ENCODE measurements at regions not wholly inside any gene's neighbourhood (a gene's known extent, or its start where the extent isn't known, plus 50 kb on each side); places are given as distances from the start of the nearest gene placed in this dataset.

DNA sequence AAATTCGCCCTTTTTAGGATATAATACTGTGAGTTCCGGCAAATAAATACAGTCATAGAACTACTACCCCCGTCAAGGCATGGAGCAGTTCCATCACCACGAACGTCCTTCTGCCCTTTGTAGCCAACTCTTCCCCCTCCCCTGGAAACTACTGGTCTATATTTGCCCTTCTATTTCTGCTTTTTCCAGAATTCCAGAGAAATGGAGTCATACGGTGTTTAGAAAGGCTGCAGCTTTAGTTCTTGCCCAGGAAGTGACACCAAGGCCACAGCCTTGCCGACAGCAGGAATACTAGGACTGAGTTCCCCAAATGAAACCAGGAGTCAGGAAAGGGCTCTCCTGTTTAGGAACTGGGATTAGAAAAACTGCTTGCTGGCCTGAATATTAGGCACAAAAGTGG lies 291.2 kb downstream of the FAM43A start:
- no peak for DNase-seq (ENCODE audit: low read depth)
- TF ChIP-seq, protein P1, sequence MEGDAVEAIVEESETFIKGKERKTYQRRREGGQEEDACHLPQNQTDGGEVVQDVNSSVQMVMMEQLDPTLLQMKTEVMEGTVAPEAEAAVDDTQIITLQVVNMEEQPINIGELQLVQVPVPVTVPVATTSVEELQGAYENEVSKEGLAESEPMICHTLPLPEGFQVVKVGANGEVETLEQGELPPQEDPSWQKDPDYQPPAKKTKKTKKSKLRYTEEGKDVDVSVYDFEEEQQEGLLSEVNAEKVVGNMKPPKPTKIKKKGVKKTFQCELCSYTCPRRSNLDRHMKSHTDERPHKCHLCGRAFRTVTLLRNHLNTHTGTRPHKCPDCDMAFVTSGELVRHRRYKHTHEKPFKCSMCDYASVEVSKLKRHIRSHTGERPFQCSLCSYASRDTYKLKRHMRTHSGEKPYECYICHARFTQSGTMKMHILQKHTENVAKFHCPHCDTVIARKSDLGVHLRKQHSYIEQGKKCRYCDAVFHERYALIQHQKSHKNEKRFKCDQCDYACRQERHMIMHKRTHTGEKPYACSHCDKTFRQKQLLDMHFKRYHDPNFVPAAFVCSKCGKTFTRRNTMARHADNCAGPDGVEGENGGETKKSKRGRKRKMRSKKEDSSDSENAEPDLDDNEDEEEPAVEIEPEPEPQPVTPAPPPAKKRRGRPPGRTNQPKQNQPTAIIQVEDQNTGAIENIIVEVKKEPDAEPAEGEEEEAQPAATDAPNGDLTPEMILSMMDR (IDR thresholded peaks at IDR 0.05; ENCODE audit: insufficient read depth, low read depth, low read length, missing control alignments), result no peak
- H3K4me3 ChIP-seq (ENCODE audit: low read depth, low read length), result no peak overlapping the region

DNA sequence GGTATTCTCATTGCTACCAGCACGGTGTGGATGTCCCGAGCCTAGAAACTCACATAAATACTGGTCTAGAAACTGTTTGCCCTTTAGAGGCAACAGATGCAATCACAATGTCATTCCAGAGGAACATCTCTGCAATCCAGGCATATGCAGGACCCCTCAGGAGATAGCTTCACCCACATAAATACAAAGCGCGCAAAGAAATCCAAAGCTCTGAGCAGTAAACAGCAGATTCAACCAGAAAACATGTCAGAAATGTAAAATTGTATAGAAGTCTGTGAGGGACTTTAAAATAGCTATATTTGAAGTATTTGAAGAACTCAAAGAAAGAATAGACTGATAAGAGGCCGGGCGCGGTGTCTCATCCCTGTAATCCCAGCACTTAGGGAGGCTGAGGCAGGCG lies 291.7 kb downstream of the FAM43A start:
- DNase-seq (ENCODE audit: low read depth), result no peak
- TF ChIP-seq, protein P1 (IDR thresholded peaks at IDR 0.05; ENCODE audit: insufficient read depth, low read depth, low read length, missing control alignments), result no peak
- H3K4me3 ChIP-seq (ENCODE audit: low read depth, low read length), result no peak overlapping the region

DNA sequence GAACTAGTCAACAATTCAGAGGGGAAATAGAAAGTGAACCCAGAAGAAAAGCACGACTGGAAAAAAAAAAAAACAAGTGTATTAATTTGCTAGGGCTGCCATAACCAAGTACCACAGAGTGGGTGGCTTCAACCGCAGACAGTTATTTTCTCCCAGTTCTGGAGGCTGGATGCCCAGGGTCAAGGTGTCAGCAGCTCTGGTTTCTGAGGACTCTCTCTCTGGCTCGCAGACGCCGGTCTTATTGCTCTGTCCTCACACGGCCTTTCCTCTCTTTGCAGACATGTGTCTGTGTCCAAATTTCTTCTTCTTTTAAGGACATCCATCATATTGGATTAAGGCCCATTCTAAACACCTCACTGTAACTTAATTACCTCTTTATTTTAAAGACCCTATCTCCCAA lies 291.8 kb downstream of the XXYLT1 start:
- no peak overlapping the region for H3K4me3 ChIP-seq (ENCODE audit: low read depth, low read length)
- no peak for DNase-seq (ENCODE audit: low read depth)
- TF ChIP-seq, protein P1 (IDR thresholded peaks at IDR 0.05; ENCODE audit: insufficient read depth, low read depth, low read length, missing control alignments), result no peak

DNA sequence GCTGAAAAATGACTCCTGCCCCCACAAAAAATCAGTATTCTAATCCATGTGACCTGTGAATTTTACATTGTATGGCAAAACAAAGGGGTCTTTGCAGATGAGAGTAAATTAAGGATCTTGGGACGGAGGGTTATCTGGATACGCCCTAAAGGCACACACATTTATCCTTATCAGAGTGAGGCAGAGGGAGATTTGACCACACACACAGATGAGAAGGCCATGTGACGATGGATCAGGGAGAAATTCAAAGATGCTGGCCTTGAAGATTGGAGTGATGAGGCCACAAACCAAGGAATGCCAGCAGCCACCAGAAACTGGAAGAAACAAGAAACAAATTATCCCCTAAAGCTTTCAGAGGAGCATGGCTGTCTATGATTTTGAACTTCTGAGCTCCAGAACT lies 288.5 kb downstream of the XXYLT1 start:
- DNase-seq (ENCODE audit: low read depth), result no peak
- TF ChIP-seq, protein P1 (IDR thresholded peaks at IDR 0.05; ENCODE audit: insufficient read depth, low read depth, low read length, missing control alignments), result no peak
- H3K4me3 ChIP-seq (ENCODE audit: low read depth, low read length), result no peak overlapping the region

DNA sequence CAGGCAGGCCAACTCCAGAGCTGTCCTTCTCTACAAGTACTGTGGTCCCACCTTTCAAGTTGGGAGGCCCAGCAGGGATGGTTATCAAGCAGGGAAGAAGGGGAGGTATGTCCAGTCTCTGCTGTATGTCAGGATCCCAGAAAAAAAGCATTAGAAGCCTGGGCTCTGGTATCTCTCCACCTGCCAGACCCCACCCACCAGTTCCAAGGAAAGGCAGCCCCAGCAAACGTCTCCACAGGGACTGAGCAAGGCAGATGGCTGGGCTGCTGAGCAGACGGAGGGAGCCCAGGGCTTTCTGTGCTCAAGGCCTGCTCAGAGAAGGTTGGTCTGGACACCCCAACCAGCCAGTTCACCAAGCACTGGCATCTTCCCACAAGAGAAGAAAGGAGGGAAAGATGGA lies 287.8 kb downstream of the XXYLT1 start:
- no peak overlapping the region for H3K4me3 ChIP-seq (ENCODE audit: low read depth, low read length)
- TF ChIP-seq, protein P1 (IDR thresholded peaks at IDR 0.05; ENCODE audit: insufficient read depth, low read depth, low read length, missing control alignments), result no peak
- DNase-seq (ENCODE audit: low read depth), result no peak

DNA sequence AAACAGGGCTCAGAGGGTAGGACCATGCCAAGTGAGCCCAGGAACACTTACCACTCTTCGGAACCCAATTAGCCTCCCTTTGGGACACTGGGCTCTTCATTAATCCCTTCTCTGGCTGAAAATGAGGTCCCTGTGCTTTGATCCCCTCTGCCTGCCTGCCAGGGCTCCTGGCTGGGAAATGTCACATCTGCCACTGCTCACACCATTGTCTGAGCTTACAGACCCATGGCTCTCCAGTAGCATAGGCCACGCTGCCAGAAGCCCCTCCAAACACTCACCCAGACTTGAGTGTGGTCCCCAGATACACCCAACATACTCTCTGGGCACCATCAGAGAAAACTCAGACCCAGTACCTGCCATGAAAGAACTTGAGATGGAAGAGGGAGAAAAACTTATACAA lies 287.3 kb downstream of the XXYLT1 start:
- TF ChIP-seq, protein P1 (IDR thresholded peaks at IDR 0.05; ENCODE audit: insufficient read depth, low read depth, low read length, missing control alignments), result no peak

DNA sequence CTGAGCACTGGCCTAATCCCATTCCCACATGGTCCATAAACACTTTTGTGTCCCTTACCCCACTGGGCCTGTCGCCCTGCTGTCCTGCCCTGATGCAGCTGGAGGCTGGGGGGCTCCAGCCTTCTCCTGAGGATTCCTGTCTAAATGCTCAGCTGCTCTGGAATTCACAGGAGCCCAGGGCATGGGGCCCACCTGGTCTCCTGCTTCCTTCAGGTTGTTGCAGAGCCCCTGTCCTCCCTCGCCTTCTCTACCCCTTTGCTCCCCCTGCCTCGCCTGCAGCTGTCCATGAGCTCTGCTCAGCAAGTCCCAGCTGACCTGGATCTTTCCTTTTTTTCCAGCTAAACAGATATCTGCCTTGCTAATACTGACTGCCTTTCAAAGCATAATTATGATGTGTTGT lies 286.9 kb downstream of the XXYLT1 start:
- DNase-seq (ENCODE audit: low read depth), result no peak
- no peak overlapping the region for H3K4me3 ChIP-seq (ENCODE audit: low read depth, low read length)
- TF ChIP-seq, protein P1 (IDR thresholded peaks at IDR 0.05; ENCODE audit: insufficient read depth, low read depth, low read length, missing control alignments), result no peak

More for the DNA sequence above, 287.3 kb downstream of the XXYLT1 start:
- DNase-seq (ENCODE audit: low read depth), result no peak
- H3K4me3 ChIP-seq (ENCODE audit: low read depth, low read length), result no peak overlapping the region
